Activated naive CD4-positive, alpha-beta T cell treated with anti-CD3 and anti-CD28 coated beads, Interleukin-2, amount 50 U/mL, for 72 hours (primary cell): ENCODE measurements at regions not wholly inside any gene's neighbourhood (a gene's known extent, or its start where the extent isn't known, plus 50 kb on each side); places are given as distances from the start of the nearest gene placed in this dataset.

Experiments
- ATAC-seq, 2 donors: fragments of 150-1000 bp; cut with Tn5 transposase; 2 replicates each; pipeline ENCODE4 v1.10.0; 2021; ENCODE audit warnings: mild to moderate bottlenecking in 2 of 2, moderate library complexity in 2 of 2
- DNase-seq, 2 donors: peaks; one replicate each; pipeline ENCODE4 v3.0.0; 2021 to 2022; ENCODE audit warnings: low spot score in 2 of 2
- H3K27ac Mint-ChIP-seq, 2 donors: one replicate each; pipeline ENCODE4 v1.8.0; 2022; ENCODE audit warnings: mild to moderate bottlenecking in 2 of 2, mixed read lengths in 2 of 2
- H3K36me3 Mint-ChIP-seq, 2 donors: one replicate each; pipeline ENCODE4 v1.8.0; 2022; ENCODE audit warnings: mixed read lengths in 2 of 2
- H3K9me3 Mint-ChIP-seq, 2 donors: one replicate each; pipeline ENCODE4 v1.8.0; 2022; ENCODE audit warnings: mixed read lengths in 2 of 2

DNA sequence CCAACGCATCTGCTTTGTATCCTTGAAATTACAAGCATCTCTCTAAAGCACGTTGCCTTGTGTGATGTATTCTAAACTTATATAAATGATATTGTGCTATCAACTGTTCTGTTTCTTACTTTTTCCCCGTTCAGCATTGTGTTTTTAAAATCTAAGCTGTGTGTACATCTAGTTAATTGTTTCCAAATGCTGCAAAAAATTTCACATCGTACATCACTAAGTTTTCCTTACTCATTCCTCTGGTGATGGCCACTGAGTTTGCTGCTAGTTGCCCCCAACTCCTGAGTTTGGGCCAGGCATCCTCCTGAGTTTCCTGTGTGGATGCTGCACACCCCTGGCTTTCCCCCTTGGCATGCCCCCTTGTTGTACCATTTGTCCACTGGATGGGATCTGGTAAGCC, 139.7 kb downstream of the MYCN start:
- DNase-seq (no peak), ATAC-seq (no peak)
- Mint-ChIP-seq H3K9me3 (no peaks in the 10 kb centered on the region), H3K36me3 (no peaks in the 10 kb centered on the region), H3K27ac (no peak overlapping the region)

DNA sequence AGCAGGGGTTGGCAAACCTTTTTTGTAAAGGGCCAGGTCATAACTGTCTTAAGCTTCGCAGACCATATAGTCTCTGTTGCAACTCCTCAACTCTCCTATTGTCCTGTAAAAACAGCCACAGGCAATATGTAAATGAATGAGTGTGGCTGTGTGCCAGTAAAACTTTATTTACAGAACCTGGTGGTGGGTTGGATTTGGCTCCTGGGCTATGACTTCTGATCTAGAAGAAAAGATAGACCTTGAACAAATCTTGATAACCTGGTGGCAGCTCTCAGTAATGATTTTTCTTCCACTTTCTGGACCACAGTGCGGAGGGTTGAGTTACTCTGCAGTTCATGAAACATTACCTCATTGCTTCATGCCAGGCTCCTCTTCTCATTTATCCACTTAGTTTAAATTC, 139.3 kb downstream of the MYCN start:
- H3K27ac Mint-ChIP-seq, result no peak overlapping the region
- H3K36me3 Mint-ChIP-seq, result no peaks in the 10 kb centered on the region
- DNase-seq (no peak), ATAC-seq (no peak)
- H3K9me3 Mint-ChIP-seq, result no peaks in the 10 kb centered on the region

DNA sequence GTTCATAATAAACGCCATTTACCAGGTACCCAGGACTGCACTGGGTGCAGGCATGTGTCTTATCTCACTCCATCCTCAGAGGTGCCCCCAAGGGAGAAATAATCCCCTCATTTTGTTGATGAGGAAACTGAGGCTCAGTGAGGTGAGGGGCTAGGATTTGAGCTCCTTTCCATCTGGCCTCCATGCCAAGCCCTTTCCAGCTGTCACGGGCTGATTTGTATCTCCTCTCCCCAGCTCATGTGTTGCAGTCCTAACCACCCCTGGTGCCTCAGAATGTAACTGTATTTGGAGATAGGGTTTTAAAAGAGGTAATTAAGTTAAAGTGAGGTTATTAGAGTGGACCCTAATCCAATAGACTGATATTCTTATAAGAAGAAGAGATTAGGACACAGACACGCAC, 137.3 kb downstream of the MYCN start:
- Mint-ChIP-seq H3K27ac (no peak overlapping the region), H3K9me3 (no peaks in the 10 kb centered on the region), H3K36me3 (no peaks in the 10 kb centered on the region)
- DNase-seq (no peak), ATAC-seq (no peak)

- ATAC-seq (no peak), DNase-seq (no peak)
- Mint-ChIP-seq H3K27ac (no peak overlapping the region), H3K9me3 (no peaks in the 10 kb centered on the region), H3K36me3 (no peaks in the 10 kb centered on the region)
Observed at GRCh38 chr2:16076911-16077310, 136.6 kb downstream of the MYCN start.

DNA sequence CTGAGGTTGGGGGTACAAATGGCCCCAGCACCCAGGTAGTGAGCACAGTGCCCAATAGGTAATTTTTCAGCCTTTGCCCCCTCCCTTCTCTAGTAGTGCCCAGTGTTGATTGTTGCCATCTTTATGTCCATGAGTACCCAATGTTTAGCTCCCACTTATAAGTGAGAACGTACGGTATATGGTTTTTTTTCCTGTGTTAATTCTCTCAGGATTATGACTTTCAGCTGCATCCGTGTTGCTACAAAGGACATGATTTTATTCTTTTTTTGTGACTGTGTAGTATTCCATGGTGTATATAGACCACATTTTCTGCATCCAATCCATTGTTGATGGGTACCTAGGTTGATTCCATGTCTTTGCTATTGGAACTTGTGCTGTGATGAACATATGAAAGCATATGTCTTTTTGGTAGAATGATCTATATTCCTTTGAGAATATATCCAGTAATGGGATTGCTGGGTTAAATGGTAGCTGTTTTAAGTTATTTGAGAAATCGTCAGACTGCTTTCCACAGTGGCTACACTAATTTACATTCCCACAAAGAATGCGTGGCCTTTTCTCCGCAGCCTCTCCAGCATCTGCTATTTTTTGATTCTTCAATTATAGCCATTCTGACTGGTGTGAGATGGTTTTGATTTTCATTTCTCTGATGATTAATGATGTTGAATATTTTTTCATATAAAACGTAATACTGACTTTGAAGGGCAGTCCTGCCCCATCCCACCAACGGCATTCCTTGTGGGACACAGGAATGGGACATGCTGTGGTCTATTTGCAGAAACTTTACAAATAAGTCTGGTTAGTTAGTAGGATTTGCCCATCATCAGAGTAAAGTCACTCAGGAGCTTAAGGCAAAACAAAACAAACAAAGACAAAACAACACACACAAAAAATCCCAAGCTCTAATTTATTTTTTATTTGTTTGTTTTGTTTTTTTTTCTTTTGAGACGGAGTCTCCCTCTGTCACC, 135.0 kb downstream of the MYCN start:
- Mint-ChIP-seq H3K27ac (no peak overlapping the region), H3K36me3 (no peaks in the 10 kb centered on the region), H3K9me3 (no peaks in the 10 kb centered on the region)
- no peak for ATAC-seq
- DNase-seq, result no peak

DNA sequence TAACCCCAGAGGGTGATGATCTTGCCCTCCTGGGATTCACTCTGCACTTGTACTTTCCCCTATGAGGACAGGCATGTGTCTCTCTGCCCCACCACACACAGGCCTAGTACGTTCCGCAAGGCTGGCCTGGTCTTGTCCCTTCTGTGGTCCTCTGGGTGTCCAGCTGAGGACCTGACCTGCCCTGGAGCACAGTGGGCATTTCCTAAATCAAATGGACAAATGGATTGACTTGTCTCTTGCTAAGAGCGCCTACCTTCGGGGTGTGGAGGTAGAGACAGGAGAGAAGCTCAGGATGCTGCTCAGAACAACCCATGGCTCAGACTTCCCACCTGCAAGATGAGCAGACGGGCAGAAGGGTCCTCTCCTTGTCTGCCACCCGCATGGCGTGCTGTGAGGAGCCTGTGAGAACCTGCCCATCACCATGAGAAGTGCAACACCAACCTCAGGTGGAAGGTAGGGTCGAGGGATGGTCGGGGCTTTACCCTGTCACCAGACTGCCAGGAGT, 133.6 kb downstream of the MYCN start:
- Mint-ChIP-seq H3K9me3 (no peaks in the 10 kb centered on the region), H3K27ac (no peak overlapping the region), H3K36me3 (no peaks in the 10 kb centered on the region)
- no peak for ATAC-seq
- no peak for DNase-seq

DNA sequence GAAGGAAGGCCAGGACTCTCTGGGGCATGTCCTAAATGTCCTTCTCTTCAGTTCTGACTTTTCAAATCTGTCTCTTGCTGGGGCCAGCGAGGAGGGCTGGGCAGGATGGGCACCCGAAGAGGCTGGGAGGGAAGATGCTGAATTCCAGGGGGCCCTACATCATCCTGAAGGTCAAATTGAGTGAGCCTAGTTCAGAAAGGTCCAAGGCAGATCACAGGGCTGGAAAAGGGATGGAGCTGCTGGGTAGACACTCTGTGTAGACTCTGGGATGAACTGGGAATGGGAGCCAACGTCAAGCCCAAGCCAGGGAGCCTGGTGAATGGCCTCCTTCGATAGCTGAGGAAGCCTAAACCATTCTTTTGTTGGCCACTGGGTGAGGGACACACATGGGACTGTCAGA, 133.1 kb downstream of the MYCN start:
- DNase-seq, result no peak
- H3K36me3 Mint-ChIP-seq, result no peaks in the 10 kb centered on the region
- no peak overlapping the region for H3K27ac Mint-ChIP-seq
- H3K9me3 Mint-ChIP-seq, result no peaks in the 10 kb centered on the region
- no peak for ATAC-seq

DNA sequence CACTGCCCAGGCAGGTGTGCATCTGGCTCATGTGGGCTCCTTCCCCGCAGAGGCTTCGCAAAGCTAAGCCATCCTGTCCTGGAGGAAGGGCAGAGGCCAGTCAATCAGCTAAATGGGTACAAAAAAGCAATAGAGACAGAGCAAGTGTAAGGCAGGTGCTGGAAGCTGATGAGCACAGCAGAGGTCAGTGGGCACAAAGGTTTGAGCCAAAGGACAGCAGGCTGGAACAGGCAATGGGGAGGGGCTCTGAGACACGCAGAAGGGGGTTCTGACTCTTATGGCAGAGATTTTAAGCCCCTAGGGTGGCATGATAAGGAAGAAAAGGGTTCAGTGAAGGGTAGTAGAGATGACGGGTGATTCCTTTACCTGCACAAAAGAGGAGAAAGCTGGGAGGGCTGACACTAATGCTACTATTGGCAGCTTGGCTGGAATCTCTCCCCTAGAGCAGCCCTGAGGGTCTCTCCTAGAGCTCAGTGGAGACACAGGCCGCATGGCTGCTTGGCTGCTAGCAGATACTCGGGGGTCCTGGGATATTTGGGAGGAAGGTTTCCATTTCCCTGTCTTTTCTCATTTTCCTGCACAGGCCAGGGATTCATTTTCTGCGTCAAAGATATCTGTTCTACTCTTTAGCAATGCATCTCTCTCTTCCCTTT, 132.4 kb downstream of the MYCN start:
- no peaks in the 10 kb centered on the region for H3K9me3 Mint-ChIP-seq
- no peaks in the 10 kb centered on the region for H3K36me3 Mint-ChIP-seq
- no peak for ATAC-seq
- H3K27ac Mint-ChIP-seq, result peak overlapping the region in 1 of 2 donors; percentile 79
- DNase-seq, result no peak

DNA sequence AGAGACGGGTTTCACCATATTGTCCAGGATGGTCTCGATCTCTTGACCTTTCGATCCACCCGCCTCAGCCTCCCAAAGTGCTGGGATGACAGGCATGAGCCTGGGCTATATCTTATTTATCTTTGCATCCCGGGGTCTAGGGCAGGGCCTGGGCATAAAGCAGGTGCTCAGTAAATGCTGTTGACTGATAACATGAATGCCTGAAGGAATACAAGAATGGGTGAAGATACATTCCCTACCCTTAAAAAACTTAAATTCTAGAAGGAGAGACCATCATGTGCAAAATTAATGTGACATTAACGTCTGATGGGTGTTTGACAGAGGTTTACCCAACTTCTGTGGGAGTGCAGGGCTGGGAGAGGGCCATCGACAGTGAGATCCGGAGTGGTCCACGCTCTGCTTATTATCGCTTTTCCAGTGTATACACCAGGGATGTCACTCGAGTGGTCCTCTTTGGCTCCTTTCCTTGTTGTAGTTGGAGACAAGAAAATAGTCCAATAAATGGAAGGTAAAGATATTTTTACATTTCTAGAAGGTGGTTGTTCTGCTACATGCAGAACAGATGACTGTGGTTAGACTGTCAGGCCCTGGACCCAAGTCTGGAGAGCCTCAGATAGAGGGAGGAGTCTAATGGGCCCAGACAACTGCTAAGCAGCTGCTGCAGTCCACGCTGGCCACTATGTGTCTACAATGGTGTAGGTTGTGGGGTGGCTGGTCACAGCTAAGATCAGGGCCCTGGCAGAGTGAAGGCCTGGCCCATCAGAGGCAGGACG, 131.7 kb downstream of the MYCN start:
- Mint-ChIP-seq H3K27ac (peak overlapping the region in 1 of 2 donors; percentile 79), H3K9me3 (no peaks in the 10 kb centered on the region), H3K36me3 (no peaks in the 10 kb centered on the region)
- ATAC-seq (no peak), DNase-seq (no peak)

- Mint-ChIP-seq H3K36me3 (no peaks in the 10 kb centered on the region), H3K27ac (no peak overlapping the region), H3K9me3 (no peaks in the 10 kb centered on the region)
- DNase-seq (no peak), ATAC-seq (no peak)
Observed at GRCh38 chr2:16071039-16071864, 130.9 kb downstream of the MYCN start.

GRCh38 chr2:16070648-16070971, 130.3 kb downstream of the MYCN start:
- no peaks in the 10 kb centered on the region for H3K36me3 Mint-ChIP-seq
- ATAC-seq (no peak), DNase-seq (no peak)
- no peaks in the 10 kb centered on the region for H3K9me3 Mint-ChIP-seq
- H3K27ac Mint-ChIP-seq, result no peak overlapping the region

DNA sequence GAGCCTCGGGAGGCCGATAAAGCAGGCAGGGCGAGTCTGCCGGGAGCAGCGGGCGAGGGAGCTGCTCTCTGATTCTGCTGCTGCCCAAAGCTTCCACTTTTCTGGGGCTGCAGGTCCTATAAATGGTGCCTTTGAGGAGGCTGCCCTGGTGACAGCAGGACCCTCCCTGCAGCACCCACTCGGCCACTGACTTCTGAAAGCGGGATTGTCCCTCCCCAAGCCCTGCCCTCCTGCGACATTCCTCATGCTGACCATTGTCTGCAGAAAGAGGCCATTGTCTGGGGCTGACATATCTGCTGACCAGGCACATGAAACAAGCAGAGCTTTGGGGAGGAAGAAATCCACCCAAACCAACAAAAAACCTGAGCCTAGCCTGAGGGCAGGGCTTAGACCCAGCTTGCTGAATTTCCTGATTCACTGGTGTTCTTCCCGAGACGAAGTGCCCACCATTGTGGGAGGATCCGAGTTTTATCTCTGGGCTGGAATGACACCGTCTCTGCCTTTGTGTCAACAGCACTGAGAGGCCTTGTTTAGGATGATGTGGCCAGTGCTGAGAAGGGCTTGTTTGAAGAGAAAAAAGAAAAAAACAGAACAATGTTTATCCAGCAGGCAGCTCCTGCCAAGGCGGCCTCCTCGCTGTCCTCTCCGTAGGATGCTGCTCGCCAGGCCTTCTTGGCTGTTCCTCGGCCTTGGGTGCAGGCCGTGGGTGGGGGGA, 129.7 kb downstream of the MYCN start:
- no peak for ATAC-seq
- no peaks in the 10 kb centered on the region for H3K36me3 Mint-ChIP-seq
- DNase-seq, result no peak
- no peak overlapping the region for H3K27ac Mint-ChIP-seq
- H3K9me3 Mint-ChIP-seq, result no peaks in the 10 kb centered on the region

DNA sequence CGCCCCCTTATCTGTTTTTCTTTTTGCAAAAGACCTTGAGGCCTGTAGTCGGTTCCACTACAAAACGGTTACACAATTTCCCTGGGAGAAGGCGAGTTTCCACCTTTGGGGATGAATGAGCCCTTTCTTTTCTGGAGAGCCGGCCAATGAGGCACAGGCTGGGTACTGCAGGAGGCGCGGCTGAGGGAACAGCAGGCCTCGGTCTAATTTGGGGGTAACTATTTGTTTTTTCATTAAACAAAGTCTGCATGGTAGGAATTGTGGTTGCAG, 129.2 kb downstream of the MYCN start:
- Mint-ChIP-seq H3K36me3 (no peaks in the 10 kb centered on the region), H3K9me3 (no peaks in the 10 kb centered on the region), H3K27ac (no peak overlapping the region)
- no peak for ATAC-seq
- DNase-seq, result no peak

DNA sequence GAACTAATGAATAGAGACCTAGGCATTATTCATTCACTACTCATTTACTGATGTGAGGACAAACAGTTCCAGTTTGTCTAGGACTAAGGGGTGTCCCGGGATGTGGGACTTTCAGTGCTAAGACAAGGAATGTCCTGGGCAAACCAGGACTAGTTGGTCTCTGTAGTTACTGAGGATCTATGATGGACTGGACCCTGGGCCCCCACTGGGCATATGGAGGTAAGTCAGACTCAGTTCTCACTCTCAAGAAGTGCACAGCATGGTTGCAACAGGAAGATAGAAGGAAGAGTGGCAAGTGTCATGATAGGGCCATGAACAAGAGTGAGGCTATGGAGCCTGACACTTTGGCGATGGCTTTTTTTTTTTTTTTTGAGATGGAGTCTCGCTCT, 128.2 kb downstream of the MYCN start:
- H3K36me3 Mint-ChIP-seq, result peaks cover 7 to 8% of the 10 kb centered on the region in 2 donors
- no peak for DNase-seq
- H3K9me3 Mint-ChIP-seq, result peaks cover 7 to 8% of the 10 kb centered on the region in 2 donors

DNA sequence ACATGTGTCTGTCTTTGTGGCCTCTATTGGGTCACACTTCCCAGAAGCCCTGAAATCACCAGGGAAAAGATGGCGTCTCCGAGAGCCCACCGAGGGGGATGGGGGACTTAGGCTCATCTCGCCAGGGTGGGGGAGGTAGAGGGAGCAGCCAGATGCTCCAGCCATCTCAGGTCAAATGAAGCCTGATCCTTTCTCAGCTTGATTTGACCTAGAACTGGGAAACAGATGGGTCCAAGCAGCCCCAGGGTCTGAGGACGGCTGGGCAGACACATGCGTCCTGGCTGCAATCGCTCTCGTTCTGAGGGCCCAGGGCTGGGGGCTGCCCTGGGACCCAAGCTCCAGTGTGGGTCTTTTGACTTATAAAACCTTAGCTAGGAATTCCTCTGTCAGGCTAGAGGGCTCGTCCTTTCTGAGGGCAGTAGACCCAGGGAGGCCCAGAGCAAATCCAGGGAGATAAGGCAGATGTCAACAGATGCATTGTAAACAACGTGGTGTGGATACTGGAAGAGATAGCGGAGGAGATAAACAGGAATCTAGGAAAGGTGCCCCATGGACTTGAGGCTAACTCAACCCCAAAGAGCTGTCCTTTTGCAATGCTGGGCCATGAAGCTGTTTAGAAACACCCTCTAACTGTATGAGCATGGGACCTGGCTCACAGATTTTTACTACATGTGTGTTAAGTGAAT, 127.7 kb downstream of the MYCN start:
- peaks cover 7 to 8% of the 10 kb centered on the region in 2 donors for H3K9me3 Mint-ChIP-seq
- H3K36me3 Mint-ChIP-seq, result peaks cover 7 to 8% of the 10 kb centered on the region in 2 donors
- DNase-seq (no peak), ATAC-seq (no peak)
- H3K27ac Mint-ChIP-seq, result no peak overlapping the region

More for the DNA sequence above, 128.2 kb downstream of the MYCN start:
- H3K27ac Mint-ChIP-seq, result no peak overlapping the region
- no peak for ATAC-seq
